C4-2B (cell line): ENCODE measurements at regions not wholly inside any gene's neighbourhood (a gene's known extent, or its start where the extent isn't known, plus 50 kb on each side); places are given as distances from the start of the nearest gene placed in this dataset.

Experiments
- CTCF ChIP-seq: fragments of 450-650 bp; conservative IDR thresholded peaks from 2 replicates; pipeline ENCODE4 v1.5.1; 2017; ENCODE audit warnings: mild to moderate bottlenecking
- ZFX ChIP-seq: fragments of 450-650 bp; IDR thresholded peaks from 2 replicates; pipeline ENCODE4 v1.6.1; 2017

GRCh38 chr20:26277339-26277738 is 580.7 kb upstream of the ZNF337 start:
- TF ChIP-seq CTCF (no peak), ZFX (no peak)
